Choroid plexus epithelial cell (primary cell): ENCODE measurements at regions not wholly inside any gene's neighbourhood (a gene's known extent, or its start where the extent isn't known, plus 50 kb on each side); places are given as distances from the start of the nearest gene placed in this dataset.
"Not testable (repeated sequence)": the region's sequence is repeated elsewhere in the genome, so short reads cannot be mapped to it uniquely, and the experiment has no call there.

Source experiments
- DNase-seq: peaks from one replicate; pipeline ENCODE4 v3.0.0-alpha.2; 2010; ENCODE audit warnings: low read depth
- H3K4me3 ChIP-seq: 2 replicates; pipeline ENCODE4 v1.5.1; 2011; ENCODE audit warnings: low read depth, mild to moderate bottlenecking, control low read depth, low read length, moderate library complexity
- TF ChIP-seq, protein P1 (sequence below): conservative IDR thresholded peaks from 2 replicates; pipeline ENCODE4 v1.5.1; 2011; ENCODE audit warnings: low read depth, mild to moderate bottlenecking, control low read depth, inconsistent platforms, low read length, moderate library complexity

DNA sequence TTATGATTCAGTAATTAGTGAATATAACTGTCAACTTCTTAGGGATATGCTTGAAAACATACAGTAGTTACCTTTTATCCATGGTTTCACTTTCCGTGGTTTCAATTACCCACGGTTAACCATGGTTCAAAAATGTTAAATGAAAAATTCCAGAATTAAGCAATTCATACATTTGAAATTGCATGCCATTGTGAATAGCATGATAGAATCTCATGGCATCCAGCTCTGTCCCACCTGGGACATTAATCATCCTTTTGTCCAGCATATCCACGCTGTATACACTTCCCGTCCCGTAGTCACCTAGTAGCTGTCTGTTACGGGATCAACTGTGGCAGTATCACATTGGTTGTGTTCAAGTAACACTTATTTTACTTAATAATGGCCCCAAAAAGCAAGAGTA, 781.7 kb upstream of the CITED2 start:
- TF ChIP-seq, protein P1, sequence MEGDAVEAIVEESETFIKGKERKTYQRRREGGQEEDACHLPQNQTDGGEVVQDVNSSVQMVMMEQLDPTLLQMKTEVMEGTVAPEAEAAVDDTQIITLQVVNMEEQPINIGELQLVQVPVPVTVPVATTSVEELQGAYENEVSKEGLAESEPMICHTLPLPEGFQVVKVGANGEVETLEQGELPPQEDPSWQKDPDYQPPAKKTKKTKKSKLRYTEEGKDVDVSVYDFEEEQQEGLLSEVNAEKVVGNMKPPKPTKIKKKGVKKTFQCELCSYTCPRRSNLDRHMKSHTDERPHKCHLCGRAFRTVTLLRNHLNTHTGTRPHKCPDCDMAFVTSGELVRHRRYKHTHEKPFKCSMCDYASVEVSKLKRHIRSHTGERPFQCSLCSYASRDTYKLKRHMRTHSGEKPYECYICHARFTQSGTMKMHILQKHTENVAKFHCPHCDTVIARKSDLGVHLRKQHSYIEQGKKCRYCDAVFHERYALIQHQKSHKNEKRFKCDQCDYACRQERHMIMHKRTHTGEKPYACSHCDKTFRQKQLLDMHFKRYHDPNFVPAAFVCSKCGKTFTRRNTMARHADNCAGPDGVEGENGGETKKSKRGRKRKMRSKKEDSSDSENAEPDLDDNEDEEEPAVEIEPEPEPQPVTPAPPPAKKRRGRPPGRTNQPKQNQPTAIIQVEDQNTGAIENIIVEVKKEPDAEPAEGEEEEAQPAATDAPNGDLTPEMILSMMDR = no peak
- no peak overlapping the region for H3K4me3 ChIP-seq
- peak; percentile 11 for DNase-seq

GRCh38 chr6:140155451-140156126, 781.1 kb upstream of the CITED2 start:
- no peak overlapping the region for H3K4me3 ChIP-seq
- DNase-seq = no peak
- TF ChIP-seq, protein P1 = no peak

DNA sequence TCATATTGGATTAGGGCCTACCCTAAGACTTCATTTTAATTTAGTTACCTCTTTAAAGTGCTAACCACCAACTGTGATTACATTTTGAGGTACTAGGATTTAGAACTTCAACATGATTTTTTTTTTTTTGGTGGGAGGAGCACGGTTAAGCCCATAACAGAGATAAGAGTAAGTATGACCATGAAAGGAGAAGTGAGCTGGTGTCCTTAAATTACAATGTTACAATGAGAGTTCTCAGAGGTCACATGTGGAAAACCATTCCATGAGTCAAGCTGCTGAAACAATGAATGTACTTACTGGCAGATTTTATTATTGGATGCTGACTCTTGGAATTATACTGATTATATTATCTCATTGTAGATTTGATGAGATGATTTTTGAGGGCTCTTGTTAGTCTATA, 779.3 kb upstream of the CITED2 start:
- TF ChIP-seq, protein P1 = no peak
- no peak overlapping the region for H3K4me3 ChIP-seq
- DNase-seq = peak; percentile 8

DNA sequence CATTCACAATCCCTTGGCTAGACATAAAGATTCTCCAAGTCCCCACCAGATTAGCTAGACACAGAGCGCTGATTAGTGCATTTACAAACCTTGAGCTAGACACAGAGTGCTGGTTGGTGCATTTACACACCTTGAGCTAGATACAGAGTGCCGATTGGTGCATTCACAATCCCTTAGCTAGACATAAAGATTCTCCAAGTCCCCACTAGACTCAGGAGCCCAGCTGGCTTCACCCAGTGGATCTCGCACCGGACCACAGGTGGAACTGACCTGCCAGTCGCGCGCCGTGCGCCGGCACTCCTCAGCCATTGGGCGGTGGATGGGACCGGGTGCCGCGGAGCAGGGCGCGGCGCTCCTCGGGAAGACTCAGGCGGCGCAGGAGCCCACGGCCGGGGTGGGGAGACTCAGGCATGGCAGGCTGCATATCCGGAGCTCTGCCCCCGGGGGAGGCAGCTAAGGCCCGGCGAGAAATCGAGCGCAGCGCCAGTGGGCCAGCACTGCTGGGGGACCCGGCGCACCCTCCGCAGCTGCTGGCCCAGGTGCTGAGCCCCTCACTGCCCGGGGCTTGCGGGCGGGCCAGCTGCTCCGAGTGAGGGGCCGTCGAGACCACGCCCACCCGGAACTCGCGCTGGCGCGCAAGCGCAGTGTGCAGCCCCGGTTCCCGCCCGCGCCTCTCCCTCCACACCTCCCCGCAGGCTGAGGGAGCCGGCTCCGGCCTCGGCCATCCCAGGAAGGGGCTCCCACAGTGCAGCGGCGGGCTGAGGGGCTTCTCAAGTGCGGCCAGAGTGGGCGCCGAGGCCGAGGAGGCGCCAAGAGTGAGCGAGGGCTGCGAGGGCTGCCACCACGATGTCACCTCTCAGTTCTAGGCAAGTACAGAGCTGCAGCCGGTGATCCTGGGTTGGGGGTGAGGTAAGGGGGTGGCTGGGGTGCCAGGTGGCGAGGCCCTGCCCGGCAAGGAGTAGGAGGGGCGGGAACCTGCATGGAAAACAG, 773.7 kb upstream of the CITED2 start:
- not testable (repeated sequence) for DNase-seq, H3K4me3 ChIP-seq

DNA sequence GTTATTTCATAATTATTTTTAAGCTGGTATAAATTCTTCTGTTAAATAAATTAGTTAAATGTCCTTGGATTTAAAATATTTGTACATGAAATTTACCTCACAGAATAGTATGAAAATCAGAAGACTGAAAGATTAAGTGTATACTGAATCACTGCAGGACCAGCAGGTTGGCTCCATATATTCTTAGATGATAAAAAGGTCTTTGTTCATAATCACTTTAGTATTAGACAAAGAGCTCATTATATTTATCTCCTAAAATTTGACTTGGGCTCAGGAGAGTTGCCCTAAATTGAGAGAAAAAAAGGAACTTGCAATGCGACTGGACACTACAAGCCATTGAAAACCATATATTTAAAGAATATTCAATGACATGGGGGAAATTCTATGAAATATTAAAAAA, 766.4 kb upstream of the CITED2 start:
- TF ChIP-seq, protein P1 = no peak
- H3K4me3 ChIP-seq = no peak overlapping the region
- no peak for DNase-seq

DNA sequence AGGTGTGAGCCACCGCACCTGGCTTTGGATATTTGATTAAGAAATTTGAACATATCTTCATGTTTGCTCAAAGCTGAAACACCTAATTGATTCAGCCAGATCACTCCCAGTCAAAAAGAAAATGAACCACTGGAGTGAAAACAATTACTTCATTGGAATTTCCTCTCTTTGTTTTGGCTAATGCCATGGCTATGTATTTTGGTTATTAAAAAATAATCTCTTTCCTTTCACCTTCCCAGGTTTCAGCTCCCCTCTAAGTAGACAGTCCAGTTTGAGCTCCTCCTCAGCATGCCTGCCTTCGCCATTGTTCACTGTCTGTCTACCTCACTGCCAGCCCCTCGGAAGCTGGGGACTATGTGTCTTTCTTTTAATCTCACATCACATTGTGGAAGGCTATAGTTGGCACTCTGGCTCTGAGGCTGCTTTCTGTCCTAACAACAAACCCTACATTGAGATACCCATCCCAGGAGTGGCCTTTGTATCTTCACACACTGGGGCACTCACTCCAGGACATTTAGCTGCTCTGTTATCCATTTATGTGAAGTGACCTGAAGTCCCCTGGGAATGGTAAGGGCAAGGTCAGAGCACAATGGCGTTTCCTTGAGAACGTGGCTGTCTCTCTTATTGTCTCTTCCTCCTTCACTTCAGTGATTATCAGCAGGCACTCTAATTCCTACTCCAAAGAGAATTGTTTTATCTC, 764.0 kb upstream of the CITED2 start:
- no peak overlapping the region for H3K4me3 ChIP-seq
- peak; percentile 2 for DNase-seq
- TF ChIP-seq, protein P1 = no peak

GRCh38 chr6:140134224-140134623, 759.8 kb upstream of the CITED2 start:
- TF ChIP-seq, protein P1 = no peak
- no peak for DNase-seq
- H3K4me3 ChIP-seq = no peak overlapping the region
